Effector memory CD4-positive, alpha-beta T cell (primary cell): ENCODE measurements at regions not wholly inside any gene's neighbourhood (a gene's known extent, or its start where the extent isn't known, plus 50 kb on each side); places are given as distances from the start of the nearest gene placed in this dataset.
"Not testable (repeated sequence)": the region's sequence is repeated elsewhere in the genome, so short reads cannot be mapped to it uniquely, and the experiment has no call there.

Source experiments
- DNase-seq, 3 donors: peaks; one replicate each; pipeline ENCODE4 v3.0.0-alpha.2; 2020
- H3K27ac ChIP-seq: 2 replicates; pipeline ENCODE4 v1.7.0; 2013; ENCODE audit warnings: mild to moderate bottlenecking, low read length, moderate library complexity; ENCODE audit not compliant: insufficient read depth, poor library complexity, severe bottlenecking
- H3K27me3 ChIP-seq: replicated peaks from 2 replicates; pipeline ENCODE4 v1.7.0; 2013; ENCODE audit warnings: mild to moderate bottlenecking, low read length; ENCODE audit not compliant: insufficient read depth, control insufficient read depth, poor library complexity, severe bottlenecking
- H3K36me3 ChIP-seq: 2 replicates; pipeline ENCODE4 v1.7.0; 2013; ENCODE audit warnings: mild to moderate bottlenecking, low read length, moderate library complexity; ENCODE audit not compliant: control insufficient read depth, insufficient read depth
- H3K4me1 ChIP-seq: 2 replicates; pipeline ENCODE4 v1.7.0; 2013; ENCODE audit warnings: low read length, mild to moderate bottlenecking; ENCODE audit not compliant: control insufficient read depth, insufficient read depth, poor library complexity, severe bottlenecking
- H3K4me3 ChIP-seq: 2 replicates; pipeline ENCODE4 v1.7.0; 2013; ENCODE audit warnings: low read length, low read depth, mild to moderate bottlenecking; ENCODE audit not compliant: insufficient read depth, poor library complexity, severe bottlenecking
- H3K9me3 ChIP-seq: 2 replicates; pipeline ENCODE4 v1.7.0; 2013; ENCODE audit warnings: mild to moderate bottlenecking, low read length, moderate library complexity; ENCODE audit not compliant: control insufficient read depth

DNA sequence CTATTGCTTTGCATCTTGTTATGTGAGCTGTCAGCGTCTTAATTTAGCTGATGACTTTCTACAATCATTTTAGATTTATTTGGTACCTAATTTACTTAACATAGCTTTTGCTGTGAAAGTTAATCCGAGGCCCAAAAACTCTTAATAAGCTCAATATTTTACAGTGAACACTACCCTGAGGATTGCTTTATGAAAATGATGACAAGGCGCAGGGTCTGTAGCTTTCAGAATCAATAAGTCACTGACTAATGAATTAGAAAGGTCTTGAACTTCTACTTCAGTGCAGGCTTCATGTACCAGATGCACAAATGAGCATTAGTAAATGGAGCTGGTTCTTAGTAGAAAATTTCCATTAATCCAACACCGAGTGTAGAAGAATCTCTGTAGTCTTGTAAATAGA, 81.4 kb upstream of the ZNF366 start:
- H3K36me3 ChIP-seq: no peaks in the 10 kb centered on the region

DNA sequence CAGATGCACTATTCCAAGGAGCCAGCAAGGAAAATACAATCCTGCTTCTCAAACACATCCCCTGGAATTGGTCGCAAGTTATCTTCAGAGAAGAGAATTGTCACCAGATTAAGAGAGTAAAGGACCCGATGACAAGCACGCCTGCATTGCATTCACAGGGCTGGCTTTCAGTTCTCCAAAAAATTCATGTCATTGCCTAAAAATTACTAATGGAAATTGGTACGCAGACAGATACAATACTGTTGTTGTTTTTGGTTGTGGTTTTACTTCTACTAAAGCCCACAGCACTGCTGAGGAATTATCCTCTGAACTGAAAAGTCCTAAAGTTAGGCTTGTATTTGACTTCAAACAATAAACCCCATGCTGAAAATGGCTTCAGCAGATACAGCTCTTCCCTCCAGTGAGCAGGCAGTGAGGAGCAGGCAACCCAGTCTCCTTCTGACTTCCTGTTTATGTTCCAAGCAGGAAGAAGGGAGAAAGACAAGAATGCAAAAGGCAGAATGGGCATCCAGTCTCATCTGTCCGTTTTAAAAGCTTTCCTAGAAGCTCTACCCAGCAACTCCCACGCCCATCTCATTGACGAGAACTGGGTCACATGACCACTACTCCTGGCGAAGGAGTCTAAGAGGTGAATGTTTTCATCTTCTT, 80.6 kb upstream of the ZNF366 start:
- DNase-seq: no peak
- Histone ChIP-seq H3K4me3 (no peak overlapping the region), H3K36me3 (no peaks in the 10 kb centered on the region), H3K9me3 (no peaks in the 10 kb centered on the region), H3K4me1 (no peaks in the 10 kb centered on the region), H3K27me3 (no peaks in the 10 kb centered on the region), H3K27ac (no peak overlapping the region)

More for the DNA sequence above, 81.4 kb upstream of the ZNF366 start:
- no peak overlapping the region for H3K27ac ChIP-seq
- no peaks in the 10 kb centered on the region for H3K27me3 ChIP-seq
- no peaks in the 10 kb centered on the region for H3K4me1 ChIP-seq
- DNase-seq: no peak
- H3K4me3 ChIP-seq: no peak overlapping the region
- H3K9me3 ChIP-seq: no peaks in the 10 kb centered on the region

DNA sequence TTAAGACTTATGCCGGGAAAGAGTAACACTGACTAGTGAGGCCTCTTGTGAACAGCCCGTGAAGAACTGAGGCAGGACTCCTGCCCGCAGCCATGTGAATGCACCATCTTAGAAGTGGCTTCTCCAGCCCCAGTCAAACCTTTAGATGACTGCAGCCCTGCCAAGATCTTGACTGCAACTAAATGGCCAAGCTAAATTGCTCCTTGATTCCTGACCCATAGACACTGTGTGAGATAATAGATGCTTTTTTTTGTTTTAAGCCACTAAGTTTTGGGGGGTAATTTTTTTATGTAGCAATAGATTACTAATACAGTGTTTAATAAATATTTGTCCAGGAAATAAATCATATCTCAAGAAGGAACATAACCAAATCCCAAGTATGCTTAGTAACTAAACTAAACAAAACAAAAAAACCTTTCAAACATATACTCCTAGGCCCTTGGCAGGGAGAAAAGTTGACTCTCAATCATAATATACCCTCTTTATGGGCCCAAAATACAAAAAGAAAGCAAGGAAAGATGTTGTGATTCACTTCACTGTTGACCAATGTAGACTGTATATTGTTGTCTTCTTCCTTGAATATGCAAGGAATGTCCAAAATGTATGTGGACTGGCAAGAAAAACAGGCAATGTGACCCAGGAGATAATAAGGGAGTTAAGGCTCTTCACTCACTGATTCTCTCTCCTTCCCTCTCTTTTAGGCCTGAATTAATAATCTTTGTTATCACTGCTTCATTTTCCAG, 79.7 kb upstream of the ZNF366 start:
- DNase-seq: no peak
- H3K27me3 ChIP-seq: no peaks in the 10 kb centered on the region
- H3K4me3 ChIP-seq: no peak overlapping the region
- no peak overlapping the region for H3K27ac ChIP-seq
- no peaks in the 10 kb centered on the region for H3K9me3 ChIP-seq
- no peaks in the 10 kb centered on the region for H3K4me1 ChIP-seq
- no peaks in the 10 kb centered on the region for H3K36me3 ChIP-seq

DNA sequence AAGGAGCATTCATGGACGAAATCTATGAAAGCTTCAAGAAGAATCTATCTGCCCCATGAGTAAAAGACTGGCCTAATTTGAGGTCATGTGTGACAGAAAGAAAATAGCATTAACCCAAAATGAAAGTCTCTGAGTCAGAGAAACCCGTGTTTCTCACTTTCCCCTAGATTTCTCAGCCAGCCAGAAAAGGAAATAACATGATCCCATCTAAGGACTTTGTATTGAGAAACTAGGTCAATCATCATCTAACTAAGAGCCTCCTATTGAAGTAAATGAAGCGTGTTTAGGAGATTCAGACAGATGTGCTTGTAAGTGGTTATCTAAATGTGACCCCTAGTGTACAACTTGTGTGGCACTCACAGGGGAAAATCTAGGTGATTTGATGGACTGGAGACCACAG, 77.3 kb upstream of the ZNF366 start:
- DNase-seq: no peak
- Histone ChIP-seq H3K9me3 (no peaks in the 10 kb centered on the region), H3K36me3 (no peaks in the 10 kb centered on the region), H3K27ac (no peak overlapping the region), H3K4me3 (no peak overlapping the region), H3K27me3 (no peaks in the 10 kb centered on the region), H3K4me1 (no peaks in the 10 kb centered on the region)

DNA sequence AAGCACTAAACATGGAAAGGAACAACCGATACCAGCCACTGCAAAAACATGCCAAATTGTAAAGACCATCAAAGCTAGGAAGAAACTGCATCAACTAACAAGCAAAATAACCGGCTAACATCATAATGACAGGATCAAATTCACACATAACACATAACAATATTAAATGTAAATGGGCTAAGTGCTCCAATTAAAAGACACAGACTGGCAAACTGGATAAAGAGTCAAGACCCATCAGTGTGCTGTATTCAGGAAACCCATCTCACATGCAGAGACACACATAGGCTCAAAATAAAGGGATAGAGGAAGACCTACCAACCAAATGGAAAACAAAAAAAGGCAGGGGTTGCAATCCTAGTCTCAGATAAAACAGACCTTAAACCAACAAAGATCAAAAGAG, 72.1 kb upstream of the ZNF366 start:
- H3K27me3 ChIP-seq, H3K4me3 ChIP-seq, H3K4me1 ChIP-seq, H3K27ac ChIP-seq, H3K36me3 ChIP-seq, DNase-seq, H3K9me3 ChIP-seq: not testable (repeated sequence)

DNA sequence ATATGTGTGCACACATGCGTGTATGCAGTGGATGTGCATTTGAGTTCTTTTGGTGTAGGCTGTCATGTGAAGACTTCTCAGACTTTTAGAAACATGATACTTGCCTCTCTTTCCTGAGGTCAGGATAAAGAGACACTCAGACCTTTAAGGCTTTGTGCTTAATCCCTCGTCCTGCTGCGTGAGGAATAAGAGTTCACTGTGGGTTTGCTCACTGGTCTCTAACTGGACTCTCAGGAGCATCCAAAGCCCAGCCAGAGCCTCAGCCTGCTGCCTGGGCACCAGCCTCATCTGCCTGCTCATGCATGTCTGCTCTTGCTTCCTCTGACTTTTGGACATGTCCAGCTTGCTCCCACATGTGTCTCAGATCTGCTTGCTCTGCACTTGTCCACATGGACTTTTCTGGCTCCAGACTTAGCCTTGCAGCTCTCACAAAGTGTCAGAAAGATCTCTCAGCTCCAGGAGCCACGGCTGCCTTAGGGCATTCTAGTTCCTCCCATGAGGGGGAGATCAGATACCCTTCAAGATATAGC, 65.1 kb upstream of the ZNF366 start:
- no peak overlapping the region for H3K4me3 ChIP-seq
- no peak for DNase-seq
- no peaks in the 10 kb centered on the region for H3K36me3 ChIP-seq
- H3K27ac ChIP-seq: no peak overlapping the region
- H3K9me3 ChIP-seq: no peaks in the 10 kb centered on the region
- no peaks in the 10 kb centered on the region for H3K4me1 ChIP-seq
- no peaks in the 10 kb centered on the region for H3K27me3 ChIP-seq

DNA sequence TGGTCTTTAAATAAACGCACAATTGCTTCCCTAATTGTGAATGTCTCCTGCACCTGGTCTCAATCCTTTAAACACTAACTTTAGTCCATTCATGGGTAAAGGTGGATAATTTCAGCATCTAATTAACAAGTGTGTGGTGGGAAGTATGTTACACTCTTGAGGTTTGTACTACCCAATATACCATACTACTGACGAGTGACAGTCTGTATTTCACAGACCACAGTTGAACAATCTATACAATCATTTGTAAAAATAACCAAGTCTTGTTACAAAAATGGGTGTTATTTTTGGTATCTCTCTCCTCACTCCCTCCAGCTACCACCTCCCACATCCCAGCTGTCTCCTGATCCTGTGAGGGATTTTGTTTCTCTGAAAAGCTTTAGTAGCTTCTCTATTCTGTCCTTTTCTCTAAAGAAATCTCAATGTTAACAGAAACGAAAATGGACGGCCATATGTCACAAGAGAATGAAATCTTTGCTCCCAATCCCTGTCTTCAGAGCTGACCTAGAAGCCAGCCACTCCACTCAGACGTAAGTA, 62.3 kb upstream of the ZNF366 start:
- Histone ChIP-seq H3K9me3 (no peaks in the 10 kb centered on the region), H3K27me3 (no peaks in the 10 kb centered on the region), H3K4me3 (no peak overlapping the region), H3K36me3 (no peaks in the 10 kb centered on the region), H3K4me1 (no peaks in the 10 kb centered on the region), H3K27ac (no peak overlapping the region)
- DNase-seq: no peak

DNA sequence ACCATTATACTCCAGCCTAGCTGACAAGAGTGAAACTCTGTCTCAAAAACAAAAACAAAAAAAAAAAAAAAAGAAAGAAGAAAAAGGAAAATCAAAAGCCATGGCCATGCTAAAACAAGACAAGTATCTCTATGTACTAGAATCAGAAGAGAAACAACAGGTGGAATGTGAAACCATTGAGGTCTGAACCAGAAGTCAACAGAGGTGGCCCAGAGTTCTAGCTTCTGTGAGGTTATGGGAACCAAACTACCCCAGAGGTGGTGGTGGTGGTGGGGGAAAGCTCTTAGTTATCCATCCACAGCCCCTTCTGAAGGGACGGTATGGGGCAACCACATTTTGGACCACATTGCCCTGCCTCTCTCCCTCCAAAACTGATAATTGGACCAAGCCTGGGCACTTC, 59.5 kb upstream of the ZNF366 start:
- H3K4me3 ChIP-seq: no peak overlapping the region
- DNase-seq: no peak
- H3K36me3 ChIP-seq: no peaks in the 10 kb centered on the region
- H3K9me3 ChIP-seq: no peaks in the 10 kb centered on the region
- no peaks in the 10 kb centered on the region for H3K4me1 ChIP-seq
- H3K27me3 ChIP-seq: no peaks in the 10 kb centered on the region
- H3K27ac ChIP-seq: no peak overlapping the region

DNA sequence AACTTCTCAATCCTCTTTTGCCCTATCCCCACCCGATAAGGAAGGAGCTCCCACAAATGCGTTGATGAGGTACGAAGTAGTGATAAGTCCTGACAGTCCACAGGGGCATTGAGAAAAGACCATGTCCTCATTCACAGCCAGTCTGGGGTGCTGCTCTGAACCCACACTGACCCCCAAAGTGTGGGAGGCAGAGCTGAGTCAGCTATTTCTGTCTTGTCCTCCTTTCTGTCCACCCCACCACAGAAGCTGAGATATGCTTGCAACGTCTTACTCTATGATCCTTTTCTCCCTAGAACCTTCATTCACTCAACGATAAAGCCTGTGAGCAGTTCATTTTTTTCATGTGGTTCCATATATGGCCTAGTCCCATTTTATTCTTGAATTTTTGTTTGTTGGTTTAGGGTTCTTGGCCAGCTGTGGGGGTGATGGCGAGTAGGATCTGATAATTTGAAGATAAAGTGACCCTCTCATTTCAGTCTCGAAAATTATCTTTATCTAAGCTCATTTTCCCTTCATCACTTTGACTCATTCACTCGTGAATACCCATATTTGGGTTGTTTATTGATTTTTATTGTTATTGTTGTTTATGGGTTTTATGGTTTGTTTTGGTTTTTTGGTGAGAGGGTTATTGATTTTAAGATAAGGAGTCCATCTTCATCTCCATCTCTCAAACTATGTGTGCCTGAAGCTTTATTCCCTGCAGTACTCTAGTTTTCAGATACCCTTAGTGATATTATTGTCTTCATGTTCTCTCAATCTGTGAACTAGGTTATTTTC, 58.5 kb upstream of the ZNF366 start:
- no peak for DNase-seq
- Histone ChIP-seq H3K27me3 (no peaks in the 10 kb centered on the region), H3K4me1 (no peaks in the 10 kb centered on the region), H3K4me3 (no peak overlapping the region), H3K9me3 (no peaks in the 10 kb centered on the region), H3K36me3 (no peaks in the 10 kb centered on the region), H3K27ac (no peak overlapping the region)
